ENCODE measurements at regions not wholly inside any gene's neighbourhood (a gene's known extent, or its start where the extent isn't known, plus 50 kb on each side); places are given as distances from the start of the nearest gene placed in this dataset.

DNA sequence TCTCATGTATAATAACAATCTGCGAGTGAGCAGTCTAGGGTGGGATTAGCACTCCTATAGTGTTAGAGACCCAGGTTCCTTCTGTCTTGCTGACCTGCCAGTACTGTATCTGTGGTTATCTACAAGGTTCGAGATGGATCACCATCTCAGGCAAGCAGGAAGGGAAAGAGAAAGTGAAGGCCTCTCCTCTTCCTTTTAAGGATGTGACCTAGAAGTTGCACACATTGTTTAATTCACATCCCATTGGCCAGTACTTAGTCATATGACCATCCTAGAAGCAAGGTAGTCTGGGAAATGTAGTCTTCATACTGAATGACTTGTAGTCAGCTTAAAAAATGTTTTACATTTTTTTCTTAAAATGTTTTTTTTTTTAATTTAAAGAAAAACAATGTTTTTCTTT lies 168.6 kb downstream of the CARTPT start:
- TF ChIP-seq, protein P1, sequence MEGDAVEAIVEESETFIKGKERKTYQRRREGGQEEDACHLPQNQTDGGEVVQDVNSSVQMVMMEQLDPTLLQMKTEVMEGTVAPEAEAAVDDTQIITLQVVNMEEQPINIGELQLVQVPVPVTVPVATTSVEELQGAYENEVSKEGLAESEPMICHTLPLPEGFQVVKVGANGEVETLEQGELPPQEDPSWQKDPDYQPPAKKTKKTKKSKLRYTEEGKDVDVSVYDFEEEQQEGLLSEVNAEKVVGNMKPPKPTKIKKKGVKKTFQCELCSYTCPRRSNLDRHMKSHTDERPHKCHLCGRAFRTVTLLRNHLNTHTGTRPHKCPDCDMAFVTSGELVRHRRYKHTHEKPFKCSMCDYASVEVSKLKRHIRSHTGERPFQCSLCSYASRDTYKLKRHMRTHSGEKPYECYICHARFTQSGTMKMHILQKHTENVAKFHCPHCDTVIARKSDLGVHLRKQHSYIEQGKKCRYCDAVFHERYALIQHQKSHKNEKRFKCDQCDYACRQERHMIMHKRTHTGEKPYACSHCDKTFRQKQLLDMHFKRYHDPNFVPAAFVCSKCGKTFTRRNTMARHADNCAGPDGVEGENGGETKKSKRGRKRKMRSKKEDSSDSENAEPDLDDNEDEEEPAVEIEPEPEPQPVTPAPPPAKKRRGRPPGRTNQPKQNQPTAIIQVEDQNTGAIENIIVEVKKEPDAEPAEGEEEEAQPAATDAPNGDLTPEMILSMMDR (IDR thresholded peaks at IDR 0.05), result no peak
- TF ChIP-seq POLR2AphosphoS5 (IDR thresholded peaks at IDR 0.05), result no peak
- TF ChIP-seq POLR2A (IDR thresholded peaks at IDR 0.05; ENCODE audit: low read depth), result no peak
- TF ChIP-seq EP300 (IDR thresholded peaks at IDR 0.05), result no peak
- no peaks in the 10 kb centered on the region for H3K36me3 ChIP-seq
- no peaks in the 10 kb centered on the region for H3K27me3 ChIP-seq
- H3K27ac ChIP-seq (replicated peaks in 1 of 4), result peak overlapping the region; percentile 21 to 63 (median 56)
- no peaks in the 10 kb centered on the region for H3K9me3 ChIP-seq
- 79% methylated on average over 2 of the region's 2 CpGs for WGBS
- intact Hi-C loops (cut with DNase I), result no loop called here
- H3K4me3 ChIP-seq, result no peak overlapping the region
- peaks cover 18 to 41% (median 35%) of the 10 kb centered on the region in 4 donors for H3K4me1 ChIP-seq
- DNase-seq (ENCODE audit: extremely low spot score), result peak; percentile 64

DNA sequence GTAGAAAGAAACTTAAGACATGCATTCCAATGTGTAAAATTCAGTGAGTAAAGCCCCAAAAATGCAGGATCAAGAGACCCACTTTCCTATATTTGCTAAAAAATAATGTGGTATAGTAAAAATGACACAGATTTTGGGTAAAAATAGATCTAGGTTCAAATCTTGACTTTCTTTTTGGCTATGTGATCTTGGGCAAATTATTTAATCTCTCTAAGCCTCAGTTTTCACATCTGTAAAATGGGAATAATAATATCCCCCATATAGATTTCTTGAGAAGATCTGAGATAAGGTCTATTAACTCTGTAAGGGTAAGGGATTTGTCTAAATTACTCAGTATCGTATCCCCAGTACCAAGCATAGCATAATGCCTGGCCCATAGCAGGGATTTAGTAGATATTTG lies 172.3 kb downstream of the CARTPT start:
- no peak for TF ChIP-seq POLR2AphosphoS5 (IDR thresholded peaks at IDR 0.05)
- TF ChIP-seq EP300 (IDR thresholded peaks at IDR 0.05), result no peak
- TF ChIP-seq POLR2A (IDR thresholded peaks at IDR 0.05; ENCODE audit: low read depth), result no peak
- TF ChIP-seq, protein P1 (IDR thresholded peaks at IDR 0.05), result no peak
- Histone ChIP-seq H3K36me3 (no peaks in the 10 kb centered on the region), H3K9me3 (no peaks in the 10 kb centered on the region), H3K27me3 (no peaks in the 10 kb centered on the region), H3K4me3 (no peak overlapping the region), H3K27ac (replicated peaks in 1 of 4) (peak overlapping the region; percentile 78 to 81 (median 80)), H3K4me1 (peaks cover 11 to 37% (median 28%) of the 10 kb centered on the region in 4 donors)
- WGBS, result 77% methylated on average over 1 of the region's 1 CpG
- DNase-seq (ENCODE audit: extremely low spot score), result no peak
- intact Hi-C loops (cut with DNase I), result loop anchor here (10.0 kb wide), 1 partner anchor 413 kb away; no protein-coding TSS in a partner anchor

DNA sequence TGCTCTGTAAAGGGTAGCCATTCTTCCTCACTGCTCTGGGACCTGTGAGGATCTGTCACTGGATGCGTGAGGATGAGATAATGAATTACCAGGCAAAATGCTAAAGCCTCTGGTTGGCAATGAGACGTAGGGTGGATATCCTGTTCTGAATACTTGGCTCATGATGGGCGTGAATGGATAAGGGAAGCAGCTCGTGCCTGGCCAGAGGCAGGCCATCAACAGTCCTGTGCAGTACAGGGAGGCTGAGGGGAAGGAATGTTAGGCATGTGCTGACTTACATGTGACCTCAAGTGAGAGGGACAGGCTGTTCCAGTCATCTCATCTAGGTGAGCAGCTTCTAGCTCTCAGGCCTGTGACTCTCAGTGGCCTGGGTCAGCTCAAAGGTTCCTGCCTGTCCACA lies 172.8 kb downstream of the CARTPT start:
- TF ChIP-seq, protein P1 (IDR thresholded peaks at IDR 0.05), result no peak
- TF ChIP-seq POLR2AphosphoS5 (IDR thresholded peaks at IDR 0.05), result peak; percentile 89 to 93
- no peak for TF ChIP-seq POLR2A (IDR thresholded peaks at IDR 0.05; ENCODE audit: low read depth)
- TF ChIP-seq EP300 (IDR thresholded peaks at IDR 0.05), result peak; percentile 96
- Histone ChIP-seq H3K27me3 (no peaks in the 10 kb centered on the region), H3K9me3 (no peaks in the 10 kb centered on the region), H3K27ac (replicated peaks in 1 of 4) (peak overlapping the region; percentile 78 to 81 (median 80)), H3K36me3 (no peaks in the 10 kb centered on the region), H3K4me3 (no peak overlapping the region), H3K4me1 (peaks cover 11 to 37% (median 28%) of the 10 kb centered on the region in 4 donors)
- intact Hi-C loops (cut with DNase I), result loop anchor here (10.0 kb wide), 1 partner anchor 413 kb away; no protein-coding TSS in a partner anchor
- WGBS, result 51% methylated on average over 4 of the region's 4 CpGs
- DNase-seq (ENCODE audit: extremely low spot score), result peak; percentile 87

DNA sequence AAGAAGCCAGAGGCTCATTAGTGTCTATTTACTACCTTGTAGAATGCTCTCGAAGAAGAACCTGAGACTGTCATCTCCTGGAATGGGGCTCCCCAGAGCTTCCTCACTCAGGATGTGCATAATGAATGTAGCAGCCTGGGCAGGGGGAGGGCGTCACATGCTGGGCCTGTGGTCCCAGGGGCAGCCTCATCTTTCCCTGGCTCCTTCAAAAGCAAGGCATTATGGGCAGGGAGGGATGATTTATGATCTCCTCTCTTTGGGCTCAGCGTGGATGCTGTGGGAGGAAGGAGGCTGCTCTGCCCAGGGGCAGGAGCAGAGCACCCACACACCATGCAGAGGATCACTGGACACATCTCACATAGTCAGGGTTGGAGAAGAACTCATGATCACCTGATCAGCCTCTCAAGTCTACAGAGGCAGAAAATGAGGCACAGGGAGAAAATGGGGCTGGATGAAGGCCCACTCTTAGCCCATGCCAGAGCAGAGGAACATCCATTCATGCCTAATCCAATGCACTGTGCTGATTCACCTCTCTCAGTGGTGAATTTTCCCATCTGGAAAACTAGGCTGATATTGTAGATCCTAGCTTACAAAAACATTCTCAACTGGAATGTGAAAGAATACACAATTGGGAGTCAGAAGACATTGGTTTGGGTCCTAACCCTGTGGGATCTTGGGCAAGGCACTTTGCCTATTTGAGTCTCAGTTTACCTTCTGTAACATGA lies 173.7 kb downstream of the CARTPT start:
- intact Hi-C loops (cut with DNase I), result loop anchor here (10.0 kb wide), 1 partner anchor 412 kb away; no protein-coding TSS in a partner anchor
- TF ChIP-seq EP300 (IDR thresholded peaks at IDR 0.05) (no peak), POLR2AphosphoS5 (IDR thresholded peaks at IDR 0.05) (no peak), POLR2A (IDR thresholded peaks at IDR 0.05; ENCODE audit: low read depth) (no peak)
- TF ChIP-seq, protein P1 (IDR thresholded peaks at IDR 0.05), result no peak
- peak; percentile 79 for DNase-seq (ENCODE audit: extremely low spot score)
- Histone ChIP-seq H3K36me3 (no peaks in the 10 kb centered on the region), H3K4me3 (no peak overlapping the region), H3K27ac (replicated peaks in 1 of 4) (peak overlapping the region; percentile 78 to 81 (median 80)), H3K4me1 (peaks cover 11 to 31% (median 27%) of the 10 kb centered on the region in 4 donors), H3K27me3 (no peaks in the 10 kb centered on the region), H3K9me3 (no peaks in the 10 kb centered on the region)
- WGBS, result 92% methylated on average over 2 of the region's 3 CpGs

All from esophagus muscularis mucosa (tissue), 4 donors.